Prostate gland (tissue), 2 donors: ENCODE measurements at regions not wholly inside any gene's neighbourhood (a gene's known extent, or its start where the extent isn't known, plus 50 kb on each side); places are given as distances from the start of the nearest gene placed in this dataset.
"Not testable (repeated sequence)": the region's sequence is repeated elsewhere in the genome, so short reads cannot be mapped to it uniquely, and the experiment has no call there.

Source experiments
- POLR2A ChIP-seq: fragments of 450-650 bp; IDR thresholded peaks from one replicate; pipeline ENCODE4 v1.6.1; 2016; ENCODE audit warnings: antibody characterized with exemption, mild to moderate bottlenecking
- POLR2AphosphoS5 ChIP-seq: sonication (generic); formaldehyde crosslinking; IDR thresholded peaks from one replicate; pipeline ENCODE4 v1.6.1; 2017; ENCODE audit warnings: antibody characterized with exemption
- TF ChIP-seq, protein P1 (sequence below), 4 experiments: fragments of 200-600 bp in 2 of 4; fragments of 450-650 bp in 2 of 4; sonication (generic) in 2 of 4; IDR thresholded peaks; 1 replicate in 3 of 4; 2 replicates in 1 of 4; pipeline ENCODE4 v1.5.1; 2016 to 2019; ENCODE audit warnings: antibody characterized with exemption in 4 of 4, mild to moderate bottlenecking in 2 of 4, moderate library complexity in 2 of 4

DNA sequence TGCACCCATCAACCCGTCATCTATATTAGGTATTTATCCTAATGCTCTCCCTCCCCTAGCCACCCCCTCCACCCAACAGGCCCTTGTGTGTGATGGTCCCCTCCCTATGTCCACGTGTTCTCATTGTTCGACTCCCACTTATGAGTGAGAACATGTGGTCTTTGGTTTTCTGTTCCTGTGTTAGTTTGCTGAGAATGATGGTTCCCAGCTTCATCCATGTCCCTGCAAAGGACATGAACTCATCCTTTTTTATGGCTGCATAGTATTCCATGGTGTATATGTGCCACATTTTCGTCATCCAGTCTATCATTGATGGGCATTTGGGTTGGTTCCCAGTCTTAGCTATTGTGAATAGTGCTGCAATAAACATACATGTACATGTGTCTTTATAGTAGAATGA, 253.4 kb downstream of the FOXD2 start:
- not testable (repeated sequence) for TF ChIP-seq POLR2A, POLR2AphosphoS5
- TF ChIP-seq, protein P1, sequence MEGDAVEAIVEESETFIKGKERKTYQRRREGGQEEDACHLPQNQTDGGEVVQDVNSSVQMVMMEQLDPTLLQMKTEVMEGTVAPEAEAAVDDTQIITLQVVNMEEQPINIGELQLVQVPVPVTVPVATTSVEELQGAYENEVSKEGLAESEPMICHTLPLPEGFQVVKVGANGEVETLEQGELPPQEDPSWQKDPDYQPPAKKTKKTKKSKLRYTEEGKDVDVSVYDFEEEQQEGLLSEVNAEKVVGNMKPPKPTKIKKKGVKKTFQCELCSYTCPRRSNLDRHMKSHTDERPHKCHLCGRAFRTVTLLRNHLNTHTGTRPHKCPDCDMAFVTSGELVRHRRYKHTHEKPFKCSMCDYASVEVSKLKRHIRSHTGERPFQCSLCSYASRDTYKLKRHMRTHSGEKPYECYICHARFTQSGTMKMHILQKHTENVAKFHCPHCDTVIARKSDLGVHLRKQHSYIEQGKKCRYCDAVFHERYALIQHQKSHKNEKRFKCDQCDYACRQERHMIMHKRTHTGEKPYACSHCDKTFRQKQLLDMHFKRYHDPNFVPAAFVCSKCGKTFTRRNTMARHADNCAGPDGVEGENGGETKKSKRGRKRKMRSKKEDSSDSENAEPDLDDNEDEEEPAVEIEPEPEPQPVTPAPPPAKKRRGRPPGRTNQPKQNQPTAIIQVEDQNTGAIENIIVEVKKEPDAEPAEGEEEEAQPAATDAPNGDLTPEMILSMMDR (IDR thresholded peaks at IDR 0.05) = not testable (repeated sequence)
